ENCODE measurements at regions not wholly inside any gene's neighbourhood (a gene's known extent, or its start where the extent isn't known, plus 50 kb on each side); places are given as distances from the start of the nearest gene placed in this dataset.

DNA sequence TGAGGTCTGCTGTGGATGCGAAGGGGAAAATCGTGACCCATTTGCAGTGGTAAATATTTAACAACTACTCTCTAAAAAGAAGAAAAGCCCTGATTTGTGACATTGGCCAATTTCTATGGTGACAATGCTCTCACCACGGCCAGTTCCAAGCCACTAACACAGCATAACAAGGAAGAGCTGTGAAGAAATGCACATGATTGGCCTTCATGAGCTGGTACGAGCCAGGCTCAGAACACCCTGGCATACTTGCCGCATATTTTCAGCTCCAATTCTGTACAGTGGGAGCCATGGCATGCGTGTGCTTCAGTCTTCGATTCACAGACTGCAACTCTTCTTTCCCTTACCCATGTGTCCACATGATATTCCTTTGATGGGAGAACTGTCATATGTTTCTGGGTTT is 363.9 kb upstream of the CDH5 start:
- TF ChIP-seq, protein P1, sequence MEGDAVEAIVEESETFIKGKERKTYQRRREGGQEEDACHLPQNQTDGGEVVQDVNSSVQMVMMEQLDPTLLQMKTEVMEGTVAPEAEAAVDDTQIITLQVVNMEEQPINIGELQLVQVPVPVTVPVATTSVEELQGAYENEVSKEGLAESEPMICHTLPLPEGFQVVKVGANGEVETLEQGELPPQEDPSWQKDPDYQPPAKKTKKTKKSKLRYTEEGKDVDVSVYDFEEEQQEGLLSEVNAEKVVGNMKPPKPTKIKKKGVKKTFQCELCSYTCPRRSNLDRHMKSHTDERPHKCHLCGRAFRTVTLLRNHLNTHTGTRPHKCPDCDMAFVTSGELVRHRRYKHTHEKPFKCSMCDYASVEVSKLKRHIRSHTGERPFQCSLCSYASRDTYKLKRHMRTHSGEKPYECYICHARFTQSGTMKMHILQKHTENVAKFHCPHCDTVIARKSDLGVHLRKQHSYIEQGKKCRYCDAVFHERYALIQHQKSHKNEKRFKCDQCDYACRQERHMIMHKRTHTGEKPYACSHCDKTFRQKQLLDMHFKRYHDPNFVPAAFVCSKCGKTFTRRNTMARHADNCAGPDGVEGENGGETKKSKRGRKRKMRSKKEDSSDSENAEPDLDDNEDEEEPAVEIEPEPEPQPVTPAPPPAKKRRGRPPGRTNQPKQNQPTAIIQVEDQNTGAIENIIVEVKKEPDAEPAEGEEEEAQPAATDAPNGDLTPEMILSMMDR (conservative IDR thresholded peaks at IDR 0.05; ENCODE audit: low read depth, low read length) = no peak
- DNase-seq (ENCODE audit: low read depth) = no peak
- H3K4me3 ChIP-seq (ENCODE audit: low read depth, low read length) = no peak overlapping the region

DNA sequence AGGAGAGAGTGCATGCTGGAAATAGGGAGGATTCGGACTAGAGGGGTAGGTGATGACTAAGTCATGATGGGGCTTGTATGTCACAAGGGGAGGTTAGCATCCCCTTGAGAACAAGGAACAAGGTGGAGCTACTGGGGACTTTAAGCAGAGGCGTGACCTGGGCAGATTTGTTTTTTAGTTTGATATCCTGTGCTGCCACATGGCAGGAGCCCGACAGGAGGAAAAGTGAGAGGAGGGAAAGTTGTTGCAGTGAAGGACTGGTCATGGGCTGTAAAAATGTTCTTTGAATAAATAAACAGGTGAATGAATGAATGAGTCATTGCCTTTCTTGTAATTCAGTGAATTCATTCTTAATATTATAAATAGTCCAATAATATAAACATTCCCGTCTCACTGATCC is 365.1 kb upstream of the CDH5 start:
- DNase-seq (ENCODE audit: low read depth) = no peak
- TF ChIP-seq, protein P1 (conservative IDR thresholded peaks at IDR 0.05; ENCODE audit: low read depth, low read length) = no peak
- no peak overlapping the region for H3K4me3 ChIP-seq (ENCODE audit: low read depth, low read length)

DNA sequence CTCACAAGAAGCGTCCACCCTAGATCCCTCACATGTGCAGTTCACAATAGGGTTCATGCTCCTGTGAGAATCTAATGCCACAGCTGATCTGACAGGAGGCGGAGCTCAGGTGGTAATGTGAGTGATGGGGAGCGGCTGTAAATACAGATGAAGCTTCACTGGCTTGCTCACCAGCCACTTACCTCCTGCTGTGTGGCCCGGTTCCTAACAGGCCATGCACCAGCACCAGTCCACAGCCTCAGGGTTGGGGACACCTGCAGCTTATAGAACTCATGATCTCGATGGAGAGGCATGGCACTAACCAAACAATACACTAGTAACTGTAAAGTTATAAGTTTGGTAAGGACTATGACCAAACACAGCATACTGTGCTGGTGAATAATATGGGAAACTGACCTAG is 368.0 kb upstream of the CDH5 start:
- DNase-seq (ENCODE audit: low read depth) = no peak
- TF ChIP-seq, protein P1 (conservative IDR thresholded peaks at IDR 0.05; ENCODE audit: low read depth, low read length) = no peak
- no peak overlapping the region for H3K4me3 ChIP-seq (ENCODE audit: low read depth, low read length)

DNA sequence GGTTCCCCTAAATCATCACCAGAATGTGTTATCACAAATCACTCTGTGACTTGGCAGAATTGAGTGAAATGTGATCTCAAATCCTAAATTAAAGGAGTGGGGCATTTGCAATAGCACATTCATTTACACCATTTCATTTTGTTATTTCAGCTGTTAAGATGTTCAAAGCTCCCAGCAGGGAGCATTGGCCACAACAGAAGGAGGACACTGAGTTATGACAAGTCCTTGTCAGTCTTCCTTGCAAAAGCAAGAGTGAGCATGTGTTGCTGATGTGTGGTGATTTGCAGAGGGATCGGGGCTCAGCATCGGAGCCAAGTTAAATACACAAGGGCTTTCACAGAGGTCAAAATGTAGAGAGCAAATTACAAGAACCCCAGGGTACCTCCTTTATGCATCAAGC is 372.2 kb upstream of the CDH5 start:
- peak; percentile 72 for DNase-seq (ENCODE audit: low read depth)
- H3K4me3 ChIP-seq (ENCODE audit: low read depth, low read length) = no peak overlapping the region
- TF ChIP-seq, protein P1 (conservative IDR thresholded peaks at IDR 0.05; ENCODE audit: low read depth, low read length) = no peak

DNA sequence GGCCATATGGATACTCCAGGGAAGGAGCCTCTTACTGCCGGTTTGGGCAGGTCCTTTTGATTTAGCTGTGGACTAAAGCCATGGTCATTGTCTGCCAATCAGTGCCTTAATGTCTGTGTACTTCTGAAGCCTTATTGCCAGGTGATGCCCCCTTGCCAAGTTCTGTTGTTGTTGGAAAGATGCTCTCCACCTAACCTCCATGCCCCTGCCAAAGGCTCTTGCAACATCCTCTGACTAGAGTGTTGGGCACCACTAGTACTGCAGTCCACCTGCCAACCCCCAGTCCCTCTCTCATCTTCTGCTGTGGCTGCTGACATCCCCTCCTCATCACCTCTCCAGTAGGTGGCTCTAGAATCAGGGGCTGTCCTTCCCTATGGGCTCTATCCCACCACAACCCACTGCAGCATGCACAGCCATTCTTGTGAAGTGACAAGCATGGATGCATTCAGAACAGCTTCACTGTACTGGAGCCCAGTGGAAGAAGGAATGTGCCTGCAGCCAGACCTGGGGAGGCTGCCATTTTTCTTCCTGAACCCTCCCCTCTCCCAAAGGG is 375.3 kb upstream of the CDH5 start:
- no peak for DNase-seq (ENCODE audit: low read depth)
- TF ChIP-seq, protein P1 (conservative IDR thresholded peaks at IDR 0.05; ENCODE audit: low read depth, low read length) = peak; percentile 16
- no peak overlapping the region for H3K4me3 ChIP-seq (ENCODE audit: low read depth, low read length)

DNA sequence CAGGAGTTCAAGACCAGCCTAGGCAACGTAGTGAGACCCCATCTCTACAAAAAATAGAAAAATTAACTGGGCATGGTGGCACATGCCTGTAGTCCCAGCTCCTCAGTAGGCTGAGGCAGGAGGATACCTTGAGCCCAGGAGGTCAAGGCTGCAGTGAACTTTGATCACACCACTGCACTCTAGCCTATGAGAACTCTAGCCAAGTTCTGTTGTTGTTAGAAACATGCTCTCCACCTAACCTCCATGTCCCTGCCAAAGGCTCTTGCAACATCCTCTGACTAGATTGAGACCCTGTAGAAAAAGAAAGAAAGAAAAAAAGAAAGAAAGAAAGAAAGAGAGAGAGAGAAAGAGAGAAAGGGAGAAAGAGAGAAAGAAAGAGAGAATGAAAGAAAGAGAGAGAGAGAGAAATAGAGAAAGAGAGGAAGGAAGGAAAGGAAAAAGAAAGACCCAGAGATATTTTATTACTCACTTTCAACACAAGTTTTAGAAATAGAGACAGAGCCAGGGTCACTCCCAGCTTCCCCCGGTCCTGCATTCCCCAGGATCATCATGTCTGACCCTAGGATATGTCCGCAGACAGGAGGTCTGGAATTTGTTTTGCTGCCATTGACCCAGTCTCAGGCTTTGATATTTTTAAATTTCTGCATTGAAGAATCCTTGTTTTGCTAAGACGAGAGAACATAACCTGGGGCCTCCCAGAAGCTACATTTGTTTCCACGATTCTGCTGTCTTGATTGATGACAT is 376.5 kb upstream of the CDH5 start:
- TF ChIP-seq, protein P1 (conservative IDR thresholded peaks at IDR 0.05; ENCODE audit: low read depth, low read length) = no peak
- peak; percentile 36 for DNase-seq (ENCODE audit: low read depth)
- H3K4me3 ChIP-seq (ENCODE audit: low read depth, low read length) = no peak overlapping the region

All from choroid plexus epithelial cell (primary cell).